ENCODE measurements at regions not wholly inside any gene's neighbourhood (a gene's known extent, or its start where the extent isn't known, plus 50 kb on each side); places are given as distances from the start of the nearest gene placed in this dataset.

DNA sequence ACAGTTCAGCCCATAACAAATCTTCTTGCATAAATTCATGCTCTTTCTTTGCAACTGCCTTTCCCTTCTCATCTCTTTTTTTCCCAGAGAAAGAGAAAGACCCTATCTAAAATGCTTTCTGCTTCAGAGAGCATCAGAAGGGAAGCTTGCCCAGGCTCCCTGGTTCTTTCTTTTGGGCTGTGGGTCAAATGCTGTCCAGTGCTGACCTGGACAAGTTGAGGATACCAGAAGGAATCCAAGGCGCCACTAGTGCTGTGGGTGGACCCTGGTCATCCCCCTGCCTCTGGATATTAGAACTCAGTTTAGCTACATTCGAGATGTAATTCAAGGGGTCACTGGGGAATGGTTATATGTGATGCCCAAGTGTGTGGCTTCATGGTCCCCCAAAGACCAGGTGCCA, 411.6 kb downstream of the RPS24 start:
- in situ Hi-C loops (cut with HindIII; ENCODE audit: low sequenced_read_pairs): no loop called here
- DNase-seq (ENCODE audit: low spot score): no peak

DNA sequence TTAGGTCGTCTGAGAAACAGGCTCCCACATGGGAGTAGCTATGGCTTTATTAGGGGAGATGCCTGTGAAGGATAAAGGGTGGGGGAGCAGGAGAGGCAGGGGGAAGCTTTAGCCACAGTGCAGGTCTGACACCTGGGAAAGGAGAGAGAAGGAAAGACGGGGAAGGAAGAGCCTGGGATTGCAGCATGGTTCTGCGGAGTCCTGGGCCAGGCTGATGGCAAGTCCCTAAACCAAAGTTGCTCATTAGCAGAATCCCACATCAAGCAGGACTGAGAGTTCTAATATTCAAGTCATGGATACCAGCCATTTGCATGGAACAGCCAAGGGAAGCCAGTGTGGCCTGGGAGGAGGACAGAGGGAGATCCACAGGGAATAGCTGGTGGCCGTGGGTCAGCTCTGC, 414.8 kb downstream of the RPS24 start:
- in situ Hi-C loops (cut with HindIII; ENCODE audit: low sequenced_read_pairs): no loop called here
- no peak for DNase-seq (ENCODE audit: low spot score)

DNA sequence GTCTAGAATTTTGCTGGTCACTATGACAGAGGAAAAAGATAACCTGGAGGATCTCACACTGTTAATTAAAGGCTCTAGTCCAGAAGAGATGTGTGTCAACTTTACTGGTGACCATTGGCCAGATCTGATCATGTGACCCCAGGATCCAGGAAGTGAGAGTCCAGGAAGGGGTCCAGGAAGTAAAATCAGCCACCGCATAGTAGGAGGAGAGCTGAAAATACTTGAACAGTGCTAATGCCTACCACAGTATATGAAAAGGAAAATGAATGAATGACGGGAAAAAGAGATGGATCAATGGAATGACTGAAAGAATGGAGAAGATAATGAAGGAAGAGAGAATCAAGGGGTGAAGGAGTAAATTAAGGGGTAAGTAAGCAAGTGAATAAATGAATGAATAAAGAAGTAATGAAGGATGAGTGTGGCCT, 415.3 kb downstream of the RPS24 start:
- no peak for DNase-seq (ENCODE audit: low spot score)
- in situ Hi-C loops (cut with HindIII; ENCODE audit: low sequenced_read_pairs): no loop called here

DNA sequence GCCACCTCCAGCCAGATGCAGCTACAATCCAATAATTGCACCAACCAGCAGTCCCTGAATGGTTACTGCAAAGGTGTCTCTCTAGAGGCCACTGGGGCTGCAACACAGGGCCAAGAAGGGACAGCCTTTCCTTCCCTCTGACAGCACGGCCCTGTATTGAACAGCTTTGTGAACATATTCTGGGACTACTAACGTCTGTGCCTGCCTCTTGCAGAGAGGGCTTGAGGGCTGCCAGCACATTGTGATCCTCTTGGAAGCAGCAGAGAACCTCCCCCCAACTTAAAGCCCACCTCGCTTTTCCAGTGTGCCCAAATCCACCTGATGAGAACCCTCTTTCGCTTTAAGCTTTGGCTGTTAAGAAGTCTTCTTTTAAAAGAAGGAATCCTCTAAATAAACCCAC, 415.9 kb downstream of the RPS24 start:
- in situ Hi-C loops (cut with HindIII; ENCODE audit: low sequenced_read_pairs): no loop called here

DNA sequence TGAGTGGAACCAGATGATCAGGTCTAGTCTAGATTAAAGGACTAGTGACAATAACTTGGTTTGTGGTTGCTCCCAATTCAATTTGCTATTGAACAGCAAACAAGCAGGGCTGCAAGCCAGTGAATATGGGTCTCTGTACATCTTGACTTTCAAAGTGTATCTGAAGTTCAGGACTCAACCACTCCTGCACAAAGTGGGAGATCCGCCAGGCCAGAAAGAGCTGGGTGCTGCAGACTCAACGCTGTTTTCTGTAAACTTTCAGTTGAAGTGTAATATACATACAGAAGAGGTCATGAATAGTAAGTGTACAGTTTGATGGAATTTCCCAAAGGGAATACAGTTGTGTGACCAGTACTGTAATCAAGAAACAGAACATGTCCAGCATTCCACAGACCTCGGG, 416.6 kb downstream of the RPS24 start:
- in situ Hi-C loops (cut with HindIII; ENCODE audit: low sequenced_read_pairs): no loop called here
- DNase-seq (ENCODE audit: low spot score): no peak

More for the DNA sequence above, 415.9 kb downstream of the RPS24 start:
- no peak for DNase-seq (ENCODE audit: low spot score)

DNA sequence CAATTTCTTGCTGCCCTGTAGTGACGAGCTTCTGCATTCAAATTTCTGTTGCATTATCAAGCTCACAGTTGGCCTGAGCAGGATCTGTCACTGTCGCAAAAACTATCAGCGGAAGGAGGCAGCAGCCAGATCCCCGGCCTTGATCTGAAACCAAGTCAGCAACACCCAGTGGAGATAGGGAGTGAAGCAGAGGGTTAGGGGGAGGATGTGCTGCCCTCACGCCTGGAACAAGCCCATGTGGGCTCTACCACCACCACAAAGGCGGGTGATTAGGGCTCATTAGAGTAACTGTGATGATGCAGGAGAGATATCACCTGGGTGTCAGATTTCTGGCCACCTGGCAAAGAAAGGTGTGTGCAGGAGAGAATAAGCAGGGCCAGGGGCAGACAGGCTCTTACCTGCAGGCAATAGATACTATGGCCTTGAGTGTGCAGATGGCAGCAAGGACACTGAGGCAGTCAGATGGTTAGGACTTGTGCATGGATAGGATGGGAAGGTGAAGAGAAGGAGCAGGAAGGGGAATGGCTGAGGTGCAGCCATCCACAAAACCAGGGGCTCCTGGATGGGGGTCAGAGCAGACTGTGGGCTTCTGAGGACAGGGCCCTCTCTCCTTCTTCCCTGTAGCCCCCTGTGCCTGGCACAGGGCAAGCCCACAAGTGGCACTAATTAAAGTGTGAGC, 417.3 kb downstream of the RPS24 start:
- no peak for DNase-seq (ENCODE audit: low spot score)
- in situ Hi-C loops (cut with HindIII; ENCODE audit: low sequenced_read_pairs): no loop called here

DNA sequence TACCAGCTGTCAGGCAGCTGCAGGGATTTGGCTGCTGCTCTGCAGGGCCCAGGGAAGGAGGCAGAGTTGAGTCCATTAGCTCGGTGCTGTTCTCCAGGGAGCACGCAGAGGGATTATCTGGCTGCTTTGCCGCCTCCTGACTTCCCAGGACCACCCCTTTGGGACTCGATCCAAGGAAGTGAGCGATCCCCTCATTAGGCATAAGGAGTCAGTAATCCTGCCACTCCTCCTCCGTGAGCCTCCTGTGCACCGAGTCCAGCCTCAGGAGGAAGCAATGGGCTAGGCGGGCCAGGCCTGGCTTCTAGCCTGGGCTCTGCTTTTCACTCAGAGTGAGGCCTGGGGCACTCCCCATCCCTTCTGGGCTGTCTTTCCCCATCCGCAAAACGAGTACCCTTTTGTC, 417.9 kb downstream of the RPS24 start:
- no peak for DNase-seq (ENCODE audit: low spot score)
- in situ Hi-C loops (cut with HindIII; ENCODE audit: low sequenced_read_pairs): no loop called here

DNA sequence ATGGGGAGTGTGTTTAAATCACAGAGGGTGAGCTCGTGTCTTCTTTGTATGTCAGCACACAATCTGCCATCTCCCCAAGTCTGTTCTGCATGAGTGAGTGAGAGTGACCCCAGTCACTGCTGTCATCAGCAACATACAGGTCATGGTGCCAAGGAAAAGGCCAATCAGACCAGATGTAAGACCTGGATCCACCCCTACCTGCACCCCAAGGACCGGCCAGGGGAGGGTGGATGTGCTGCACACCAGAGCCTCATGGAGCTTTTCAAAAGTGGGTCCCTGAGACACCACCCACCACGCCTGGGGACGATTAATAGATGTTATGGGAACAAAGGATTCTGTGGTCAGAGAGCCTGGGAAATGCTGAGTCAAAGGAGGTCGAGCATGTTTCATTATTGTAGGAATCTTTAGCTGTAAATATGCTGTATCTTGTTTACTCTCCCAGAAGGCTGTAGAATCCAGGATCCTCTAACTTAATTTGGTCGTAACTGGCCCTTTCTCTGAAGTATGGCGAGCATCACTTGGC, 420.5 kb downstream of the RPS24 start:
- in situ Hi-C loops (cut with HindIII; ENCODE audit: low sequenced_read_pairs): no loop called here
- no peak for DNase-seq (ENCODE audit: low spot score)

DNA sequence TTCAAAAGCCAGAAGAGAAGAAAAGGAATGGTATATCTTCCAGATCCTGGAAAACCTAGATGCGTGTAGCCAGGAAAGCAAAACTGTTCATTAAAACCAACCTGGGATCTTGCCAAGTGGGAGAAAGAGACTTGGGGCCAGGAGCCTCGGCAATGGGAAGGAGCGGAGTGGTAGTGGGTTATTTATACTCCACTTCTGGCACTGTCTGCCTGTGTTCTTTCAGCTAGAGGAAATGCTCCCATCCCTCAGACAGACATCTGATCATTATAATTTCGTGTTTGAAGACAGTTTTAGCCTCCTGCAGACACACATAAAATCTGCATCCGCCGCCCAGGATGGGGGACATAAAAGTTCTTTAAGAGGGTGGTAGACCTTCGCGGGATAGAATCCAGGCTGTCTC, 421.6 kb downstream of the RPS24 start:
- in situ Hi-C loops (cut with HindIII; ENCODE audit: low sequenced_read_pairs): no loop called here

DNA sequence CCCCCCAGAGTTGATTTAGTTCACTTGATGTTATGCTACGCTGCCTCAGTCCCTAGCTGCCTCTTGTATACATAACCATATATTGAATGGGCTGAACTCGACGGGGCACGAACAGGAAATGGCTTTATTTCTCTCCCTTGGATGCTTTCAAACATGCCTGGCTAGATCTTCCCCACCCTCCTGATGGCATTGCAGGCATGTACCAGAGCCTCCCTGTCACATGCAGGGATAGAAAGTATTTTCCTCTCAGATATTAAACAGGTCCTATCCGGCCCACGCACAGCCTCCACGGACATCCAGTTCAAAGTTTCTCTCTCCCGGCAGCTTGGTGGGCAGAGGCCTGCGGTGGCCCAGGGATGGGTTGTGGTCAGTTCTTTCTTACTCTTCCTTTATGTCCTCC, 422.1 kb downstream of the RPS24 start:
- no peak for DNase-seq (ENCODE audit: low spot score)
- in situ Hi-C loops (cut with HindIII; ENCODE audit: low sequenced_read_pairs): no loop called here

More for the DNA sequence above, 421.6 kb downstream of the RPS24 start:
- DNase-seq (ENCODE audit: low spot score): no peak

DNA sequence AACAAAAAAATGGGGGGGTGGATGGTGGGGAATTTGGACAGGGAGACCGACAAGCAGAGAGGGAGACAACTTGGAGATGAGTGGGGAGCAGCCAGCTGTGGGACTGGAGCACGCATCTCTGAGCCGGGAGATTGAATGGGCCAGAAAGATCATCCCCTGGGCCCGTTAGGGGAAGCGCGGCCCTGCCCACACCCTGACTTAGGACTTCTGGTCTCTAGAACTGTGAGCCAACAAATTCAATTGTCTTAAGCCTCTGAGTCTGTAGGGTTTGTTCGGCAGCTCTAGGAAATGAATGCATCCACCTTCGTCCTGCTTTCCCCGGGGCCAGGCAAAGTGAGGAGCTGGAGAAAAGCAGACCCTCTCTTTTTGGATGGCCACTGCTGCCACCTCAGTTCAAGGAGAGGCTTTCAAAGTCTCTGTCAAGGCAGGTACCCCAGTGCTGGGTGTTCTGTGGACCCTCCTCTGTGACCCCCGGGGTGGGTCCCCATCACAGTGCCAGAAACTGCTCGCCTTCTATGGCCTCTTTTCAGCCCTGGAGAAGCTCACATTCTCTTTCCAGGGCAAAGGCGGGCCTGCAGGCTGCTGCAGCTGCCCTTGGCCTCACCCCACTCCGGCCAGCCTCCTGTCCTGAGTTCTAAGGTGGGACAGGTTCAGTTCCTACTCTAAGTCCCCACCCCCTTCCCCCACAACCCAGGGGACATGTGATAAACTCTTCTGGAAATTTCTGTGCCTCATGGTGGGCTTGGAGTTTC, 423.2 kb downstream of the RPS24 start:
- in situ Hi-C loops (cut with HindIII; ENCODE audit: low sequenced_read_pairs): no loop called here
- no peak for DNase-seq (ENCODE audit: low spot score)

DNA sequence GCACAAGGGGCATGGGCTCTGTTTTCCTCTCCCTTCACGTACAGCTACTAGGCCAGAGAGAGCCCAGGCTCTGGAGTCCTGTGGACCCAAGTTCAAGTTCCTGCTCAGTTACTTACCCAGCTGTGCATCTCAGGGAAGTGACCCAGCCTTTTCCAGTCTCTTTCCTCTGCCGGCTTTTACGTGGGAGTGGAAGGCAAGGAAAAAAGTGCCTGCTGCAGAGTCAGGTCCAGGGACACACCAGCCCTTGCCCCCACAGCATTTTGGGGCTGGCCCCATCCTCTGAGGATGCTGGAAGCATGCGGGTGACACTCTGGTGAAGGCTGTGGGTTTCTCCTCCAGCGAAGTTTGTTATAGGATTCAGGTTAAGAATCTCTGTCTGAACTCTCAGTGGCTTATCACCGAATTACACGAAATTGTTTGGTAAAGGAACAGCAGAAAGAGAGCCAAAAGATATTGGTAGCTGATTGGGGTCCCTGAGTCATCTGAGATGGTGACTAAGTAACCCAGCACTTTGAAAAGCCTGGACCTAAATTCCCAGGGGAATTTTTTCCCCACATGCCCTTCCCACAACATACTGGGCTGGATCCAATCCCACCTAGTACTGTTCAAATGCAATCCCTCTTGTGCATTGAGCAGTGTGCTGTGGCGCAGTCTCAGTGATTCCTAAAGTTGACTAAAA, 424.3 kb downstream of the RPS24 start:
- in situ Hi-C loops (cut with HindIII; ENCODE audit: low sequenced_read_pairs): no loop called here
- DNase-seq (ENCODE audit: low spot score): no peak

DNA sequence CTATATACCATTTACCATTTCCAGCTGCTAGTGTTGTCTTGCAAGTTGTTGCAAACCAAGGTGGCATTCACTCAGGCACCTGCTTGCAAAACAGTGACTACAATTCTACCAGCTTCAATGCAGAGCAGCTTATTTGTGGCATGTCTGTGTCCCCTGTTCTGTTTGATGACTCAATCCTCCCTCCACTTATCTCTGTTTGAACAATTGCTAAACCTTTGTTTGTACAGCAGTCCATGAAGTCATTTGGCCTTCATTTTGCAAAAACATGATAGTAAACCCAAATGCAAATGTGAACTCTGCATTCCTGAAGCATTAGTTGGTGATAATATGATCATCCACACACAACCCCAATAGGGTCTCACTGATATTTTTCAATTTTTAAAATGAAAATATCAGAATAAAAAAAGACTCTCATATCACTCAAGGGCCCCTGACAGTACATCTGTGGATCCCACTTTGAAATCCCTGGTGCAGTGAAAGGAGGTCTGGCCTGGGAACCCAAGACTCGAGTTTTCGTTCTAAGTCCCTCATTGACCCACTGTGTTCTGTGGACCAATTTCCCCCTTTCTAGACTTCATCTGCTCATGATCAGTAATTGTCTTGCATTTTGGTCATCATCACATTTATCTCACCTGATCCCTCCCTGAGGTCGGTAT, 425.4 kb downstream of the RPS24 start:
- in situ Hi-C loops (cut with HindIII; ENCODE audit: low sequenced_read_pairs): no loop called here
- no peak for DNase-seq (ENCODE audit: low spot score)

DNA sequence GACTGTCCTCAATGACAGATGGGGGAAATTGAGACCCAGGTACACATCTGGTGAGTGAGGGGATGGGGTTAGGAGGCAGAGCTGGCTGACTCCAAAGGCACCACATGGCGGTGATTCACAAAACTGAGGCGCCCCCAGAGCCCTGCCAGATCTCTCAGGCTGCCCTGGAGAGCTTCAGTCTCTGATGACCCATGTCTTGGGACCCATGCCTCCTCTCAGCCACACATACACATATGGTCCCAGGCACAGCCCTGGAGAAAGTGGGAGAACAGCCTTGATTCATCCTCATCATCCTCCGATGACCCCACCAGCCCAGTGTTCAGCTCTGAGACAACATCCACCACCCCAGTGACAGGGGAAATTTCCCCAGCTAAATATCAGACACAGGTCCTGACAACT, 426.0 kb downstream of the RPS24 start:
- DNase-seq (ENCODE audit: low spot score): no peak
- in situ Hi-C loops (cut with HindIII; ENCODE audit: low sequenced_read_pairs): no loop called here

DNA sequence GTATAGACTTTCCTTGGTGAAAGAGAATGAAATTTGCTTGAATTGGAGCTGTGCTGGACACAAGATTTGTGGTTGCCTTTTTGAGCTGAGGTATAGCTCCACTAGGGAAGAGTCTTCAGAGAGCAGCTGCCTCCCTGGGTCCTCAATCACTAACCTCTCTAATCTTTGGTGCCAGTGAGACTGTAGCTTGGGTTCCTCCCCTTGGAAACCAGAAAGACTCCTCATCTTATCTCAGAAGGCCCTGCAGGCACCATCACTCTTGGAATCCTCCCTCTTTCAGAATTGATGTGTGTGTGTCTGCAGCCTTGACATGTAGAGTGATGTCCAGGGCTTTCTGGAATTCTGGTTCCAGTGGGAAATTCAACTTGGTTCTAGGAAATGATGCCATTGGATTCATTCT, 426.5 kb downstream of the RPS24 start:
- in situ Hi-C loops (cut with HindIII; ENCODE audit: low sequenced_read_pairs): no loop called here
- no peak for DNase-seq (ENCODE audit: low spot score)

DNA sequence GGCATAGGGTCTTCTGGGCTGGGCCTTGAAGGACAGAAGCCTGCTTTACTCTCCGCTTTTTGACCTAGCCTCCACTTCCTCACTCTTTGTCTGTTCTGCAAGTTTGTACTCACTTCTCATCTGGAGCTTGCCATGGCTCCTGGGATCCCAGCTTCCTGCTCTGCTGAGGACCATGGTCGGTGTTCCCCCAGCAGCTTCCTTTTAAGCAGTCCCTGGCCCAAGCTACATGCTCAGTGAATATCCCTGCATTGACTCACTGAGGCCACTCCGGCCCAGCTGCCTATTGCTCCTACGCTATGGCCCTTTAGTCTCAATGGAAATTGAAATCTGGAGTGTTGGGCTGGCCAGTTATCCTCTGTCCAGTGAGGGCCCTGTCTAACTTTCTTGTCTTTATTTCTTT, 427.7 kb downstream of the RPS24 start:
- no peak for DNase-seq (ENCODE audit: low spot score)
- in situ Hi-C loops (cut with HindIII; ENCODE audit: low sequenced_read_pairs): no loop called here

DNA sequence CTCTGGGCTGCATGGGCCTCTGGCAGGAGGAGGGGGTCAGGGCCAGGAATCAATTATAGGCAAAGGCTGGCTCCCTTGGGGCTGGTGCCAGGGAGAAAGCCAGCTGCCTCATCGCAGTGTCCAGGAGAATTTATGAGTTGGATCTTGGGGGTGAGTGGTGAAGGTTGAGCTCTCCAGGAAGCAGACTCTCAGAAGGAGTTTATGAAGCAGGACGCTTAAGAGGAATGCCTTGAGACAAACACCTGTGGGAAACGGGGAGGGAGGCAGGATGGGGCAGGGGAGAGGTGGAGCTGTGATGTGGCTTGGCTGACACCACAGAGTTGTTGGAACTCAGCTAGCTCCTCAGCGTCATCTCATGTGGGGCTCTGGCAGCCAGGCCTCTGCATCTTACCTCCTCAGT, 428.5 kb downstream of the RPS24 start:
- no peak for DNase-seq (ENCODE audit: low spot score)
- in situ Hi-C loops (cut with HindIII; ENCODE audit: low sequenced_read_pairs): no loop called here

DNA sequence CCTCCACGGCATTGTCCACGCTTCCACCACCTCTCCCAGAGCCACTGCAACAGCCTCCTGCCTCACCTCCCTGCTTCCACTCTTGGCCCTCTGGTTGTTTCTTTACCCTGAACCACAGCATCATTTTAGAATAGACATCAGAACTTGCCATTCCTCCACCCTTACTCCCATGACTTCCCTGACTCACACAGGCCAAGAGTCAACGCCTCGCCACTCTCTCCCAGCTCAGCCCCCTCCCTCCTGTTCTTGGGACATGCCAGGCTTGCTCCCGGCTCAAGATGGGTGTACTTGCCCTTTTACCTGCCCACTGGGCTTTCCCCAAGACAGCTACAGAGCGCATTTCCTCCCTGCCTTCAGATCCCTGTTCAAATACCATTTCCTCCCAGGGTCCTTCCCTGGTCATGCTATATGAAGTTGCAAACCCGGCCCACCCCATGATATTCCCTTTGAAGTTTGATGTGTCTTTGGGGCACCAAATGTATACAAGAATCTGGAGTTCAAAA, 429.1 kb downstream of the RPS24 start:
- no peak for DNase-seq (ENCODE audit: low spot score)
- in situ Hi-C loops (cut with HindIII; ENCODE audit: low sequenced_read_pairs): no loop called here

DNA sequence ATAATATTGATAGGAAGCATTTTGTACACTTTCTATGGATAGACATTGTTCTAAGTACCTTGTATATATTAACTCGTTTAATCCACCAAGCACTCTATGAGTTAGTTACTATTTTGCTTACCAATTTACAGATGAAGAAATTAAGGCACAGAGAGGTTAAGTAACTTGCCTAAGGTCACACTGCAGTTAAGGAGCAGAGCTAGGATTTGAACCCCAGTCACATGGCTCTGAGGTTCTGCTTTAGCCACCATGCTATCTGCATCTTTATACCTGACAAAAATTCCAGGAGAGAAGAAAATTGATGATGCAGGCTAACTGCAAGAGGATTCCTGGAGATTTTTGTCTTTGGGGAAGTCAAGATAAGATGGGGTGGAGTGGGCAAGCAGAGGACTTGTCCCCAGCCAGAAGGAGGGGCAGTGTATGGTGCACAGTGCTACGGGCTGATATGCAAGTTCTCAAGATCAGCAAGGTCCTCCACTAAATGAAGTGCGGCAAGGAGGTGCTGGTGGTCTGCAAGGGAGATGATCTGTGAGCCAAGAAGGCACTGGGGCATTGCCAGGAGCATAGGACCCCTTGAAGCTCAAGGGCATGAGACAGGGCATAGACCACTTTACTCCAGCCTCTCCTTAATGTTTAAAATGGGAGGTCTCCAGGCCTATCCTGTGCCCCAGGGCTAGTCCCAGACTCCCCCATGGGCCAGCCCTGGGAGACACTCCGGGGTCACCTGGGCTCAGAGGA, 430.6 kb downstream of the RPS24 start:
- in situ Hi-C loops (cut with HindIII; ENCODE audit: low sequenced_read_pairs): no loop called here

More for the DNA sequence above, 430.6 kb downstream of the RPS24 start:
- DNase-seq (ENCODE audit: low spot score): no peak
